ENCODE measurements at regions not wholly inside any gene's neighbourhood (a gene's known extent, or its start where the extent isn't known, plus 50 kb on each side); places are given as distances from the start of the nearest gene placed in this dataset.

DNA sequence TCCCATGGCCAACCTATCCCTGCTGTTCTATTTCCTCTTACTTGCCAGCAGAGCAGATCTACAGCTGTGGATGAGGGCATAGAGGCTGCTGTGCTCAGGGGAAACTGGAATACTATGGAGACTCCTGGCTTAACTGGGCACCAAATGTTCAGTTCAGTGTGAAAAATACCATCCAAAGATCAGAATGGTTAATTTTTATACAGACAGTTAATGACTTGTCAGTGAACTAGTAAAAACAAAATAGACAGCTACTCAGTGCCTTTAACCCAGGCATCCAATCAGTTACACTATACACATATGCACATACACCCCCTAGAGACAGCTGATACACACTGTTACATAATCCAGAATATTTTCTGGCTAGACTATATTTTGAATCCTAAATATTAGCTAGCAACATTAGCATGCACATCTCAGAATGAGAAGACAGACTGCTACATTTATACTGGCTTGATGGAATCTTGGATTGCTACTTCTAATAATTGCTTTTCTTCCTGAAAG is 59.1 kb upstream of the WIPF1 start:
- H3K36me3 ChIP-seq, result no peaks in the 10 kb centered on the region
- no peak overlapping the region for H3K27ac ChIP-seq
- DNase-seq (ENCODE audit: extremely low spot score in 2 of 2), result no peak
- H3K4me3 ChIP-seq, result no peak overlapping the region
- intact Hi-C loops (cut with DNase I), result no loop called here
- no peaks in the 10 kb centered on the region for H3K9me3 ChIP-seq
- TF ChIP-seq POLR2AphosphoS5 (IDR thresholded peaks at IDR 0.05; ENCODE audit: insufficient read depth in 1 of 2, low read depth in 1 of 2), result no peak
- TF ChIP-seq, protein P1, sequence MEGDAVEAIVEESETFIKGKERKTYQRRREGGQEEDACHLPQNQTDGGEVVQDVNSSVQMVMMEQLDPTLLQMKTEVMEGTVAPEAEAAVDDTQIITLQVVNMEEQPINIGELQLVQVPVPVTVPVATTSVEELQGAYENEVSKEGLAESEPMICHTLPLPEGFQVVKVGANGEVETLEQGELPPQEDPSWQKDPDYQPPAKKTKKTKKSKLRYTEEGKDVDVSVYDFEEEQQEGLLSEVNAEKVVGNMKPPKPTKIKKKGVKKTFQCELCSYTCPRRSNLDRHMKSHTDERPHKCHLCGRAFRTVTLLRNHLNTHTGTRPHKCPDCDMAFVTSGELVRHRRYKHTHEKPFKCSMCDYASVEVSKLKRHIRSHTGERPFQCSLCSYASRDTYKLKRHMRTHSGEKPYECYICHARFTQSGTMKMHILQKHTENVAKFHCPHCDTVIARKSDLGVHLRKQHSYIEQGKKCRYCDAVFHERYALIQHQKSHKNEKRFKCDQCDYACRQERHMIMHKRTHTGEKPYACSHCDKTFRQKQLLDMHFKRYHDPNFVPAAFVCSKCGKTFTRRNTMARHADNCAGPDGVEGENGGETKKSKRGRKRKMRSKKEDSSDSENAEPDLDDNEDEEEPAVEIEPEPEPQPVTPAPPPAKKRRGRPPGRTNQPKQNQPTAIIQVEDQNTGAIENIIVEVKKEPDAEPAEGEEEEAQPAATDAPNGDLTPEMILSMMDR (IDR thresholded peaks at IDR 0.05), result no peak
- TF ChIP-seq POLR2A (IDR thresholded peaks at IDR 0.05), result no peak
- H3K27me3 ChIP-seq, result no peaks in the 10 kb centered on the region
- peaks cover 7% of the 10 kb centered on the region for H3K4me1 ChIP-seq

DNA sequence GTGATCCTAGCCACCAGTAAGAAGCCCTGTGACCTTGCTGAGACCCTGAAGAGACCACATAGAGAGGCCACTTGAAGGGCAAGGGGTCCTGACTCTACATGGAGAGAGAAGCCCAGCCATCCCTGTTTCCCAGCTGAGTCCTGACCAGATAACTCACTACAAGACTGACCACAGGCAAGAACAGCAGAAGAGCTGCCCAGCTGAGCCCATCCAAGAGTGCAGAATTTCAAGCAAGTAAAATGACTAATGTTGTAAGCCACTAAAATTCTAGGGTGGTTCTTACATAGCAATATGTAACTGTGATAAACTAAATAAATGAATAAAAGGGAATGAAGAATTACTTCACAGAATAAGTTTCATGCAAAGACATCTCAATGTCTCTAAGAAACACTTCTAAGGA is 58.4 kb upstream of the WIPF1 start:
- intact Hi-C loops (cut with DNase I), result no loop called here
- no peak overlapping the region for H3K27ac ChIP-seq

DNA sequence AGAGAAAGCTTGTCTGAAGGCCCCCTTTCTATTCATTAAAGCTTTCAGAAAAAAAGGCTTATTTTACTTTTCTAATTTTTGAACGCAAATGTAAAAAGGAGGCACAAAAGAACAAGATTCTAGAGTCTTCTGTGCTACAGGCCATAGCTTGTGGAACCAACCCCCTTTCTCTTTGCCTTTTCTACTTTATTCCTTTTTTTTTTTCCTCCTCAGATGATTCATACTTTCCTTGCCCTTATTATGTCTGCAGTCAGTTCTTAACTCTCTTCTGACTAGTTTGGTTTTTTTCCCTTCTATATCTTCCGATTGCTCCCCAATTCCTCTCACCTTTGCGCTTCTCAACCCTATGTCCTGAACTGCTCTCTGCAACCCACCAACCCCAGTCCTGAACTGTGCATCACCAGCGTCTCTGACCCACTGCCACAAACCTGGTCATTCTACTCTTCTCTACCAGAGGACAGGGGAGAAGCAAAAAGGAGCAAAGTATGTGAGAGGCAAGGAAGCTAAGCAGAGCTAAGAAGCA is 56.9 kb upstream of the WIPF1 start:
- peak overlapping the region; percentile 2 for H3K27ac ChIP-seq
- intact Hi-C loops (cut with DNase I), result no loop called here
- H3K4me3 ChIP-seq, result no peak overlapping the region

More for the DNA sequence above, 58.4 kb upstream of the WIPF1 start:
- no peak for TF ChIP-seq POLR2AphosphoS5 (IDR thresholded peaks at IDR 0.05; ENCODE audit: insufficient read depth in 1 of 2, low read depth in 1 of 2)
- TF ChIP-seq, protein P1 (IDR thresholded peaks at IDR 0.05), result no peak
- TF ChIP-seq POLR2A (IDR thresholded peaks at IDR 0.05), result no peak
- H3K9me3 ChIP-seq, result no peaks in the 10 kb centered on the region
- no peaks in the 10 kb centered on the region for H3K36me3 ChIP-seq
- H3K4me3 ChIP-seq, result no peak overlapping the region
- DNase-seq (ENCODE audit: extremely low spot score in 2 of 2), result no peak
- H3K4me1 ChIP-seq, result peaks cover 7% of the 10 kb centered on the region
- H3K27me3 ChIP-seq, result no peaks in the 10 kb centered on the region

DNA sequence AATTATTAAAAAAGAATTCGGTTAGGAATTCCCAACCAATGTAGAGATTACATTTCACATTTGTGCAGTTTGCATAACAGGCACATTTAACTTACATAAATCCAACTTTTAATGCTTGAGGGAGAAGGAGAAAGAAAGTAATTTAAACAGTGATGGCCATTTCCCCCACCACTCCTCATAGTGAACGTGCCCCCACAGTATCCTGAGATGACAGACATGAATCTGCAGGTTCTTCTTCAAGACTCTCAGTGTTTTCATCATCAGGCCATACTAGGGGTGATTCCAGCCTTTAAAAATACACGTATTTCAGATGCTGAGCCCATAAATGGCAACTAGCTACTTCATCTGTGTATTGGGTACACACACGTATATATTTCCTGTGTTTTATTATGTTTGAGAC is 51.3 kb upstream of the WIPF1 start:
- Histone ChIP-seq H3K36me3 (no peaks in the 10 kb centered on the region), H3K9me3 (peaks cover 4% of the 10 kb centered on the region), H3K4me1 (no peaks in the 10 kb centered on the region), H3K4me3 (no peak overlapping the region), H3K27ac (no peak overlapping the region), H3K27me3 (no peaks in the 10 kb centered on the region)
- no peak for DNase-seq (ENCODE audit: extremely low spot score in 2 of 2)
- intact Hi-C loops (cut with DNase I), result no loop called here
- TF ChIP-seq, protein P1 (IDR thresholded peaks at IDR 0.05), result no peak
- TF ChIP-seq POLR2A (IDR thresholded peaks at IDR 0.05) (no peak), POLR2AphosphoS5 (IDR thresholded peaks at IDR 0.05; ENCODE audit: insufficient read depth in 1 of 2, low read depth in 1 of 2) (no peak)

More for the DNA sequence above, 56.9 kb upstream of the WIPF1 start:
- peaks cover 7% of the 10 kb centered on the region for H3K4me1 ChIP-seq
- TF ChIP-seq, protein P1 (IDR thresholded peaks at IDR 0.05), result no peak
- no peak for TF ChIP-seq POLR2A (IDR thresholded peaks at IDR 0.05)
- TF ChIP-seq POLR2AphosphoS5 (IDR thresholded peaks at IDR 0.05; ENCODE audit: insufficient read depth in 1 of 2, low read depth in 1 of 2), result no peak
- H3K27me3 ChIP-seq, result no peaks in the 10 kb centered on the region
- no peaks in the 10 kb centered on the region for H3K9me3 ChIP-seq
- no peaks in the 10 kb centered on the region for H3K36me3 ChIP-seq
- DNase-seq (ENCODE audit: extremely low spot score in 2 of 2), result no peak
